ENCODE measurements at regions not wholly inside any gene's neighbourhood (a gene's known extent, or its start where the extent isn't known, plus 50 kb on each side); places are given as distances from the start of the nearest gene placed in this dataset.

GRCh38 chr13:104327211-104327610 is 1261.0 kb upstream of the SLC10A2 start:
- no peak for TF ChIP-seq EZH2 (IDR thresholded peaks at IDR 0.05; ENCODE audit: low read depth, low read length, severe bottlenecking)
- no peak for TF ChIP-seq POLR2AphosphoS5 (IDR thresholded peaks at IDR 0.05; ENCODE audit: low read depth, low read length)
- TF ChIP-seq E2F6 (IDR thresholded peaks at IDR 0.05), result no peak
- no peak for TF ChIP-seq SAP30 (IDR thresholded peaks at IDR 0.05; ENCODE audit: insufficient read depth, insufficient replicate concordance, low read length)
- no peak for TF ChIP-seq POLR2A (IDR thresholded peaks at IDR 0.05; ENCODE audit: control extremely low read depth in 1 of 2, low read depth in 2 of 2, low read length in 2 of 2)
- no peak for TF ChIP-seq TAF1 (IDR thresholded peaks at IDR 0.05; ENCODE audit: low read depth, low read length)
- TF ChIP-seq SP1 (IDR thresholded peaks at IDR 0.05; ENCODE audit: low read depth, low read length), result no peak
- no peak for TF ChIP-seq SIN3A (conservative IDR thresholded peaks at IDR 0.05 in 1 of 2, IDR thresholded peaks at IDR 0.05 in 1 of 2; ENCODE audit: low read depth in 1 of 2, low read length in 2 of 2)
- TF ChIP-seq ASH2L (IDR thresholded peaks at IDR 0.05; ENCODE audit: low read length), result no peak
- no peak for TF ChIP-seq RBBP5 (IDR thresholded peaks at IDR 0.05; ENCODE audit: borderline replicate concordance, low read depth, low read length)
- TF ChIP-seq PHF8 (conservative IDR thresholded peaks at IDR 0.05; ENCODE audit: low read depth, low read length), result no peak
- no peak for TF ChIP-seq SIX5 (IDR thresholded peaks at IDR 0.05; ENCODE audit: low read depth, low read length)
